ENCODE measurements at regions not wholly inside any gene's neighbourhood (a gene's known extent, or its start where the extent isn't known, plus 50 kb on each side); places are given as distances from the start of the nearest gene placed in this dataset.
"Not testable (repeated sequence)": the region's sequence is repeated elsewhere in the genome, so short reads cannot be mapped to it uniquely, and the experiment has no call there.

GRCh38 chr7:17420308-17421015 lies 122.0 kb downstream of the AHR start:
- H3K9me3 Mint-ChIP-seq; H3K36me3 Mint-ChIP-seq (ENCODE audit: low read depth); H3K4me3 Mint-ChIP-seq; DNase-seq (ENCODE audit: low spot score); H3K27ac Mint-ChIP-seq; H3K4me1 Mint-ChIP-seq (ENCODE audit: low read depth); intact Hi-C loops (cut with micrococcal nuclease); H3K27me3 Mint-ChIP-seq (ENCODE audit: insufficient read depth): not testable (repeated sequence)

- Mint-ChIP-seq H3K9me3 (peaks cover 4% of the 10 kb centered on the region), H3K27me3 (ENCODE audit: insufficient read depth) (peaks cover 1% of the 10 kb centered on the region), H3K27ac (no peak overlapping the region), H3K36me3 (ENCODE audit: low read depth) (no peaks in the 10 kb centered on the region), H3K4me1 (ENCODE audit: low read depth) (no peaks in the 10 kb centered on the region), H3K4me3 (no peak overlapping the region)
- no peak for DNase-seq (ENCODE audit: low spot score)
- intact Hi-C loops (cut with micrococcal nuclease), result no loop called here
These were observed 123.5 kb downstream of the AHR start for GRCh38 chr7:17421941-17422340.

GRCh38 chr7:17422966-17423365 lies 124.5 kb downstream of the AHR start:
- peaks cover 4% of the 10 kb centered on the region for H3K9me3 Mint-ChIP-seq
- no peaks in the 10 kb centered on the region for H3K4me1 Mint-ChIP-seq (ENCODE audit: low read depth)
- intact Hi-C loops (cut with micrococcal nuclease), result no loop called here
- H3K27ac Mint-ChIP-seq, result no peak overlapping the region
- H3K27me3 Mint-ChIP-seq (ENCODE audit: insufficient read depth), result peaks cover 1% of the 10 kb centered on the region
- no peak for DNase-seq (ENCODE audit: low spot score)
- no peaks in the 10 kb centered on the region for H3K36me3 Mint-ChIP-seq (ENCODE audit: low read depth)
- H3K4me3 Mint-ChIP-seq, result no peak overlapping the region

GRCh38 chr7:17427924-17428323 lies 129.5 kb downstream of the AHR start:
- Mint-ChIP-seq H3K27ac (no peak overlapping the region), H3K4me3 (no peak overlapping the region), H3K4me1 (ENCODE audit: low read depth) (no peaks in the 10 kb centered on the region), H3K36me3 (ENCODE audit: low read depth) (peaks cover 2% of the 10 kb centered on the region), H3K27me3 (ENCODE audit: insufficient read depth) (peaks cover 7% of the 10 kb centered on the region), H3K9me3 (peaks cover 15% of the 10 kb centered on the region)
- DNase-seq (ENCODE audit: low spot score), result no peak
- intact Hi-C loops (cut with micrococcal nuclease), result no loop called here

GRCh38 chr7:17429579-17429978 lies 131.1 kb downstream of the AHR start:
- Mint-ChIP-seq H3K9me3 (peaks cover 15% of the 10 kb centered on the region), H3K27me3 (ENCODE audit: insufficient read depth) (peaks cover 10% of the 10 kb centered on the region), H3K27ac (no peak overlapping the region), H3K36me3 (ENCODE audit: low read depth) (peaks cover 2% of the 10 kb centered on the region), H3K4me3 (no peak overlapping the region), H3K4me1 (ENCODE audit: low read depth) (no peaks in the 10 kb centered on the region)
- DNase-seq (ENCODE audit: low spot score), result no peak
- intact Hi-C loops (cut with micrococcal nuclease), result no loop called here

- Mint-ChIP-seq H3K9me3 (peaks cover 11% of the 10 kb centered on the region), H3K36me3 (ENCODE audit: low read depth) (peaks cover 2% of the 10 kb centered on the region), H3K27me3 (ENCODE audit: insufficient read depth) (peaks cover 10% of the 10 kb centered on the region), H3K4me1 (ENCODE audit: low read depth) (no peaks in the 10 kb centered on the region), H3K4me3 (no peak overlapping the region), H3K27ac (no peak overlapping the region)
- intact Hi-C loops (cut with micrococcal nuclease), result no loop called here
- no peak for DNase-seq (ENCODE audit: low spot score)
These were observed 134.3 kb downstream of the AHR start for GRCh38 chr7:17432793-17433192.

- no peak overlapping the region for H3K4me3 Mint-ChIP-seq
- intact Hi-C loops (cut with micrococcal nuclease), result no loop called here
- H3K27ac Mint-ChIP-seq, result no peak overlapping the region
- H3K9me3 Mint-ChIP-seq, result peaks cover under 1% of the 10 kb centered on the region
- H3K27me3 Mint-ChIP-seq (ENCODE audit: insufficient read depth), result peaks cover 6% of the 10 kb centered on the region
- DNase-seq (ENCODE audit: low spot score), result no peak
- no peaks in the 10 kb centered on the region for H3K36me3 Mint-ChIP-seq (ENCODE audit: low read depth)
- no peaks in the 10 kb centered on the region for H3K4me1 Mint-ChIP-seq (ENCODE audit: low read depth)
These were observed 135.7 kb downstream of the AHR start for GRCh38 chr7:17434191-17434590.

GRCh38 chr7:17434841-17435692 lies 136.6 kb downstream of the AHR start:
- no peaks in the 10 kb centered on the region for H3K4me1 Mint-ChIP-seq (ENCODE audit: low read depth)
- intact Hi-C loops (cut with micrococcal nuclease), result no loop called here
- H3K27me3 Mint-ChIP-seq (ENCODE audit: insufficient read depth), result peaks cover 5% of the 10 kb centered on the region
- no peak overlapping the region for H3K27ac Mint-ChIP-seq
- no peak for DNase-seq (ENCODE audit: low spot score)
- H3K4me3 Mint-ChIP-seq, result no peak overlapping the region
- H3K36me3 Mint-ChIP-seq (ENCODE audit: low read depth), result no peaks in the 10 kb centered on the region
- no peaks in the 10 kb centered on the region for H3K9me3 Mint-ChIP-seq

- Mint-ChIP-seq H3K36me3 (ENCODE audit: low read depth) (no peaks in the 10 kb centered on the region), H3K4me1 (ENCODE audit: low read depth) (no peaks in the 10 kb centered on the region), H3K4me3 (no peak overlapping the region), H3K27ac (no peak overlapping the region), H3K9me3 (no peaks in the 10 kb centered on the region), H3K27me3 (ENCODE audit: insufficient read depth) (peaks cover 5% of the 10 kb centered on the region)
- intact Hi-C loops (cut with micrococcal nuclease), result no loop called here
- no peak for DNase-seq (ENCODE audit: low spot score)
These were observed 137.7 kb downstream of the AHR start for GRCh38 chr7:17436126-17436525.

GRCh38 chr7:17437586-17437985 lies 139.1 kb downstream of the AHR start:
- Mint-ChIP-seq H3K36me3 (ENCODE audit: low read depth) (no peaks in the 10 kb centered on the region), H3K27ac (no peak overlapping the region), H3K27me3 (ENCODE audit: insufficient read depth) (peaks cover 5% of the 10 kb centered on the region), H3K9me3 (no peaks in the 10 kb centered on the region), H3K4me3 (no peak overlapping the region), H3K4me1 (ENCODE audit: low read depth) (no peaks in the 10 kb centered on the region)
- intact Hi-C loops (cut with micrococcal nuclease), result no loop called here
- no peak for DNase-seq (ENCODE audit: low spot score)

GRCh38 chr7:17440025-17440784 lies 141.8 kb downstream of the AHR start:
- H3K27me3 Mint-ChIP-seq (ENCODE audit: insufficient read depth); H3K4me3 Mint-ChIP-seq; DNase-seq (ENCODE audit: low spot score); H3K36me3 Mint-ChIP-seq (ENCODE audit: low read depth); H3K9me3 Mint-ChIP-seq; H3K4me1 Mint-ChIP-seq (ENCODE audit: low read depth); intact Hi-C loops (cut with micrococcal nuclease); H3K27ac Mint-ChIP-seq: not testable (repeated sequence)

GRCh38 chr7:17440831-17441230 lies 142.4 kb downstream of the AHR start:
- H3K27ac Mint-ChIP-seq, result no peak overlapping the region
- H3K27me3 Mint-ChIP-seq (ENCODE audit: insufficient read depth), result no peaks in the 10 kb centered on the region
- no peaks in the 10 kb centered on the region for H3K36me3 Mint-ChIP-seq (ENCODE audit: low read depth)
- DNase-seq (ENCODE audit: low spot score), result no peak
- no peak overlapping the region for H3K4me3 Mint-ChIP-seq
- H3K9me3 Mint-ChIP-seq, result peaks cover 7% of the 10 kb centered on the region
- intact Hi-C loops (cut with micrococcal nuclease), result no loop called here
- H3K4me1 Mint-ChIP-seq (ENCODE audit: low read depth), result no peaks in the 10 kb centered on the region

GRCh38 chr7:17441557-17441956 lies 143.1 kb downstream of the AHR start:
- Mint-ChIP-seq H3K36me3 (ENCODE audit: low read depth) (no peaks in the 10 kb centered on the region), H3K9me3 (peaks cover 11% of the 10 kb centered on the region), H3K4me1 (ENCODE audit: low read depth) (no peaks in the 10 kb centered on the region), H3K4me3 (no peak overlapping the region), H3K27ac (no peak overlapping the region), H3K27me3 (ENCODE audit: insufficient read depth) (no peaks in the 10 kb centered on the region)
- DNase-seq (ENCODE audit: low spot score), result no peak
- intact Hi-C loops (cut with micrococcal nuclease), result no loop called here

Measured in activated T-helper 1 cell treated with anti-CD3 and anti-CD28 coated beads, Interleukin-12 subunit alpha, Interleukin-12 subunit beta, Interleukin-2, Interleukin-4 antibody, amounts not matched to agents 30 ng/mL and 10 ng/mL and 1 ng/mL, durations not matched to agents 14 hours and 24 hours and 36 hours (primary cell).